GM18858 (cell line): ENCODE measurements at regions not wholly inside any gene's neighbourhood (a gene's known extent, or its start where the extent isn't known, plus 50 kb on each side); places are given as distances from the start of the nearest gene placed in this dataset.

Experiments used
- ATAC-seq: cut with Tn5 transposase; IDR thresholded peaks from one replicate; pipeline ENCODE4 v1.9.1; 2021; ENCODE audit not compliant: unreplicated experiment

GRCh38 chr12:115712676-115713075, 564.8 kb downstream of the MED13L start:
- ATAC-seq: no peak

GRCh38 chr12:115710104-115710564, 567.4 kb downstream of the MED13L start:
- ATAC-seq: no peak

DNA sequence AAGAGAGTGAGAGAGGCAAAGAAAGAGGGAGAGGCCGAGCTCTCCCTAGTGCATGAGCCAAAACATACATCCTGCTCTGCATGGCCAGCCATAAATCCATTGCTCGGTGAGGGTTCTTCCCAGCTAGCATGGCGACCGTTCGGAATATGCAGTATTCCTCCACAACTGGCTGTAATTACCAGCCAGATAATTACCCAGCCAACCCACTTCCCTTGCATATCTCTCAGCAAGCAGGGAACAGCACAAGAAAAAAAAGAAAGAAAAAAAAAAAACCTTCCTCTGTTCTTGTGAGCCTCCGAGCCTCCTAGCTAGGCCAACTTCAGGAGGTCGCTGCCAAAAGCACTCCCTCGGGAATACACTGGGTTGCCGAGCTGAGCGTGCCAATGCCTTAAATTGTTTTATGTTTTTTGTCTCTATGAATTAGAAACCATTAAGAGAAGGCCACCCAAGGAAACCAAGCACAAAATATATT, 567.9 kb downstream of the MED13L start:
- ATAC-seq: no peak

GRCh38 chr12:115708801-115709200, 568.7 kb downstream of the MED13L start:
- ATAC-seq: no peak

DNA sequence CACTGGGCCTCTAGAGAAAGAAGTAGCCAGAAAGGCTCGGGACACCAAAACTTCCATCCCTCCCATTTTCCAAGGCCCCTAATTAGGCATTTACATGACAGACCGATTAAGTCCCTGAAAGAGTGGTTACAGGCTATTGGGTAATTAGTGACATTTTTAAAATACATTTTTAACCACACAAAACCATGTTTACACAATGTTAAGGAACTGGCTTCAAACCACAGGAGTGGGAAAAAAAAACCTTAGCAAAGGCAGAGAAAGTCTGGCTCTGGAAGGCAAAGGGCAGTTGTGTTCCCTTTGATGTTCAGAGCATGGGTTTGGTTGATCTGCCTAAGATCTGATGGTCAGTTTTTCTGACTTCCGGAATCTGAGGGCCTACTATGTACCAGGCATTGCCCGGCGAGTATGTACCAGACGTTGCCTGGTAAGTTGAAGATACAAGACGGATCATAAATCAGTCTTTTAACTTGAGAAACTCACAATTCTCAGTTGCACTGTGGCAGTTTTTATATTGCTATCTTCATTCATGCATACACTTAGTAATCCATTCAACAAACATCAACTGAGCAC, 576.5 kb downstream of the MED13L start:
- no peak for ATAC-seq

GRCh38 chr12:115700081-115700480, 577.4 kb downstream of the MED13L start:
- ATAC-seq: no peak

DNA sequence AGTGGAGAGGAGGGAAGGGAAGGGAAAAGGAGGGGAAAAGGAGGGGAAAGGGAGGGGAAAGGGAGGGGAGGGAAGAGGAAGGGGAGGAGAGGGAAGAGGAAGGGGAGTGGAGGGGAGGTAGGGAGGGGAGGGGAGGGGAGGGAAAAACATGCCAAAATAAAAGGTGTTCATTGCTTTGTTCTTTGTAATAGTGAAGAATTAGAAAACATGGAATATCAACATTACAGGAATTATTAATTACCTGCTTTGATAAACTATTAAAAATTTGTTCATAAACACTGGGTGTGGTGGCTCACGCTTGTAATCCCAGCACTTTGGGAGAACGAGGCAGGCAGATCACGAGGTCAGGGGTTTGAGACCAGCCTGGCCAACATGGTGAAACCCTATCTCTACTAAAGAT, 579.2 kb downstream of the MED13L start:
- ATAC-seq: no peak

DNA sequence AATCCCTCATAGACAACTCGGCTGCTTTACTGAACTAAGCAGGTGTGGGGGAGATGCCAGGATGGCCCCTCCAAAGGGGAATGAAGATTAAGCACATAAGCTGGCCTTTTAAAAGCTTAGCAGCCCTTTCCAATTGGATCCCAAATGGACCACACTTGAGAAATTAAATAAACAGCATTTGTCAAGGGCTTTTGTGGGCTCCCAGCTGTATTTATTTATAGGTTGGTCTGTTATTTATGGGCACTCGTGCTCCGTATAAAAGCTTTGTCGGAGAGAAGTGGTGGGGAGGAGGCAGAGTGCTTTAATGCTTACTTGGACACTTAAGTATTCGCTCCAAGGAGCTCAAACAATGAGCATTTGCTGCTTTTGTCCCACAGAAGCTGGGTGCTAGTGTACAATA, 580.2 kb downstream of the MED13L start:
- no peak for ATAC-seq

GRCh38 chr12:115694564-115694963, 582.9 kb downstream of the MED13L start:
- no peak for ATAC-seq

DNA sequence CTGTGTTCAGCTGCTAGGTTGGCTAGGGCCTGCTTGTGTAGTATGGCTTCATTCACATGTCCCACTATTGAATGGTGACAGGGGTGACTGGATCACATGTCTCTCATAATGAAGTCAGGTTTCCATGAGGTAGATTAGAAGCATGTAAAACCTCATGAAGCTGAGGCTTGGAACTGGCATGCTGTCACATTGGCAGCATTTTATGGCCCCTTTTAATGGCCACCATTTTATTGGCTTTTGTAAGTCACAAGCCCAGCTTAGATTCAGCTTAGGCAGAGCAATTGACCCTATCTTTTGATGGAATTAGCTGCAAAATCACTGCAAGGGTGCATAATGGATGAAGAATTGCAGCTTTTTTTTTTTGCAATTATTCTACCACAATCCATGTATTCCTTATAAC, 583.5 kb downstream of the MED13L start:
- ATAC-seq: no peak

DNA sequence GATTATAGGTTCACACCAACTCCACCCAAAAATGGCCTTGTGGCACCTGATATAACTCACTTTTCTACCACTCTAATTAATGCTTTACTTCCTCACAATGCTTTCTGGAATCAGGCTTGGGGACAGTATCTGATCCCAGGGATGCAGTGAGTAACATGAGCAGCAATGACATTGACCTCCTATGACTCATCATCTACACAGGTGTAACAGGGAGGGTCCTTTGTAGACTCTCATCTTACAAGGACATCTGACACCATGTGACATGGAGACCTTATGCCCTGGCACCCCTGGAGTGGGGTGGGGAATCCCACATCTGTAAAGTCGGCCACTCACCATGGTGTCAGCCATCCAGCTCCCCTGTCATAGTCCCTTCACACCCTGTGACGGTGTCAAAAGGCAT, 586.4 kb downstream of the MED13L start:
- ATAC-seq: no peak

GRCh38 chr12:115687094-115687493, 590.4 kb downstream of the MED13L start:
- no peak for ATAC-seq

DNA sequence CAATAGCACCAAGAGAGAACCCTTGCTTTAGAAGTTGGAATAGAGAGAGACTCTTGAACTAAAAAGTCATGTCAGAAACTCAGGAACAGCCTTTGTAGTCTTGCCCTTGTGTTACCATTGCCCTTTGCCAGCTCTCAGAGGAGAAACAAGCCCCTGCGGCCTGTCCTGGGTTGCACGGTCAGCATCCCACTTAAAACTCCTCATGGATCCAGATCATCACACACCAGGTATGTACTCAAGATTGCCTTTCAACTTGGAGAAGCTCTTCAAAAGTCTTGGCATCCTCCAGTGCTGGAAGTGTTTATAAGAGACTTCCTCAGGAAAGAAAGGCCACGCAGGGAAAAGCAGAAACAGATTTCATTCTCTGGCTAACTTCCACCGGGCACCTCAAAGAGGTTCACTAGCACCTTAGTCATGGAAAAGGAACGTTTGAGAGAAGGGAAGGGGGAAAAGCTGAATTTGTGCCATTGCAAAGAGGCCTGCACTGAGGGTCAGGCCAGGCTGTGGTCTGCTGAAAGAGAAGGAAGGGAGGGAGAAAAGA, 594.2 kb downstream of the MED13L start:
- ATAC-seq: no peak

DNA sequence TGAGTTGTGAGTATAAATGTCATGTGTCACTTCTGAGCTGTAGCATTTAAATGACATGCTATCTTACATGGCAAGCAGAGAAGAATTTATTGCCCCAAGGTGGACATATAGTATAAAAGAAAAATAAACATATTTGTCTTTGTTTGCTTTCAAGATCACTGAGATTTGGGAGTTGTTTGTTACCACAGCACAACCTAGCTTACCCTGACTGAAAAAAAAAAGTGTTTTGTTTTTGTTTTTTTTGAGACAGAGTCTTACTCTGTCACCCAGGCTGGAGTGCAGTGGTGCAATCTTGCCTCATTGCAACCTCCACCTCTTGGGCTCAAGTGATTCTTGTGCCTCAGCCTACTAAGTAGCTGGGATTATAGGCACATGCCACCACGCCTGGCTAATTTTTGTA, 596.5 kb downstream of the MED13L start:
- ATAC-seq: no peak

- no peak for ATAC-seq
Observed at GRCh38 chr12:115672506-115673080, 604.9 kb downstream of the MED13L start.

DNA sequence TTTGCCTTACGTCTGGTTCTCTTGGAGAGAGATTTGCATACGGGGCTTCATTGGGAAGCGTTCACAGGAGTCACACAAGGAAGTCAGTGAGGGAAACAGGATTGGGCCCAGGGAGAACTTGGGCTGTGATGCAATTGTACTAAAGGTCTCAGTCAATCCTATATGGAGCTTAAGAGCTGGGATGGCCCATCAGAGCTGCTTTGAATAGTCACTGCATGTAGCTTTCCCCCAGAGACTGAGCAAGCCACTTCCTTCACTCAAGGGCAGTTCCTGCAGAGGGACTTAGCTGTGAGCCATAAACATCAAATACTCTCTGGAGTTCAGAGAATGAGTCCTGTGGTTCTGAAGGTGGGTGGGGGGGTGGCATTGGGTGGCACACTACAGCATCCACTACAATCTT, 605.4 kb downstream of the MED13L start:
- ATAC-seq: no peak

GRCh38 chr12:115670869-115671268, 606.6 kb downstream of the MED13L start:
- no peak for ATAC-seq

GRCh38 chr12:115667116-115667515, 610.4 kb downstream of the MED13L start:
- no peak for ATAC-seq

DNA sequence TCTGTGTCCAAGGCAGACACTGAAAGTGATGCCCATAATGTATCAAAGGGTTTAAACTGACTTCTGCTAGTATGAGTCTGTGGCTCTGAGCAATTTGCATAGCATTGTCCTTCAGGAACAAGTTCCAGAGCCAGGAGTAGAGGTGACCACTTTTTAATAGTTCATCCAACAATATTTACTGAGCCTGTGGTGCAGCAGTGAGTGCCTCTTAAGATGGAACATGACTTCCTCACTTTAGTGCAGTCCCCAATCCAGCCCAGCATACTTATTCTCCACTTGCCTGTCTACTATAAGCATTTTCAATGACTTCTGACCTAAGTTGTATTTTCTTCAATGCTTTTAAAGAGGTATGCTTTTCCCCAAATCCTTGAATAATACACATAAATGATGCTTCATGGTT, 611.3 kb downstream of the MED13L start:
- no peak for ATAC-seq

DNA sequence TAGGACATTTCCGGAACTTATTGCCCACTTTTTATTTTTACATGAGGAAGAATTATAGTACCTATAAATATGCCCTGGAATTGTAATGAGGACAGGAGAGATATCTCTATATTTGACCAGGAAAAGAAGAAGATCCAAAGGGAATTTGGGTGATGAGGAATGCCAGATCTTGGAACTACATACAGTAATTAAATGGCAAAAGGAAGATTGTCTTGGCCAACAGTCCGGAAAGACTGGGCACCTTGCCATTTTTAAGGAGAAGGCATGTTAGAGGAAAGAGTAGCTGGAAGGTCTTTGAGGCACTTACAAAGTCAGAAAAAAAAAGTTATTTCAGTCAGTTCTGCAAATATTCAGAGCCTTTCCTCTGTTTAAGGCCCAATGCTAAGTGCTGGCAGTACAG, 616.4 kb downstream of the MED13L start:
- no peak for ATAC-seq

DNA sequence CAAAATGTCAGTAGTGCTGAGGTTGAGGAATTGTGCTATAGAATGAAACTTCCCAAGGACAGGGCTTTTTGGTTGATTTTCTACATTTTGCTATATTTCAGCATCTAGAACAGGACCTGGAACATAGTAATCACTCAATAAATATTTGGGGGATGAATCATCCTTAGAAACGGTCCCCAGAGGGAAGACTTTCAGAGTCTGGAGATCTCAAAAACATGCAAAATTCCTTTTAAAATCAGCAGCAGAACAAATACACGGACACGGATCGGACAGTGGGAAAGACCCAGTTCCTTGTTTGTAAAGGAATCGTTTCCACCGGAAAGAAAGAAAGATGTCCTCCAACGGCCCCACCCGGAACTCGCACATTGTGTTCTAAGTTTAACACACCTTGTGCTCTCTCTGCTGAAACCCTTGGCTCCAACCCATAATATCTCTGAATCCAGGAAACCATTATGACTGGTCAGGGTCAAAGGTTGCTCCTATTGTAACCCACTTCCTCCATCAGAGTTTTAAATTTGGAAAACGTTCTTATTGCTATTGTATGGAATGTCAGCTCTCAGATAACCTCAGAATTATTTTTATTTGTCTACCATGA, 617.2 kb downstream of the MED13L start:
- no peak for ATAC-seq

GRCh38 chr12:115659422-115659821, 618.1 kb downstream of the MED13L start:
- ATAC-seq: no peak
